H1 (cell line): ENCODE measurements at regions not wholly inside any gene's neighbourhood (a gene's known extent, or its start where the extent isn't known, plus 50 kb on each side); places are given as distances from the start of the nearest gene placed in this dataset.

Experiments used
- CTCF ChIA-PET: fragments of 300-600 bp; sonication (Branson Sonifier 250); formaldehyde crosslinking; loops from one replicate; lab custom pipeline; 2021; ENCODE audit not compliant: partially characterized antibody; lab: Charles Lee
- POLR2A ChIA-PET: fragments of 300-600 bp; sonication (Branson Sonifier 250); formaldehyde crosslinking; loops from one replicate; lab custom pipeline; 2021; ENCODE audit warnings: inconsistent platforms; ENCODE audit not compliant: partially characterized antibody; lab: Charles Lee
- DNase-seq, 2 experiments: peaks; one replicate each; pipeline versions ENCODE4 v3.0.0 to v3.0.0-alpha.2; 2010 to 2022; ENCODE audit warnings: low spot score in 2 of 2, low read depth in 1 of 2, mixed read lengths in 1 of 2
- FAIRE-seq: peaks from 2 replicates; lab custom pipeline; 2011; peaks lifted over from hg19 to GRCh38; lab: Jason Lieb, UNC
- H2AFZ ChIP-seq: 2 replicates; pipeline ENCODE4 v1.8.1; 2012; ENCODE audit warnings: low read length, inconsistent platforms
- H2AK5ac ChIP-seq: 2 replicates; pipeline ENCODE4 v1.6.1; 2013; ENCODE audit warnings: low read depth, low read length
- H2BK120ac ChIP-seq: replicated peaks from 2 replicates; pipeline ENCODE3; 2013; ENCODE audit warnings: low read depth, low read length, inconsistent platforms
- H2BK12ac ChIP-seq: 2 replicates; pipeline ENCODE4 v1.6.1; 2013; ENCODE audit warnings: low read depth, low read length
- H2BK15ac ChIP-seq: 2 replicates; pipeline ENCODE4 v1.6.1; 2013; ENCODE audit warnings: low read length
- H2BK20ac ChIP-seq: 2 replicates; pipeline ENCODE4 v1.6.1; 2013; ENCODE audit warnings: low read length
- H2BK5ac ChIP-seq: 2 replicates; pipeline ENCODE4 v1.6.1; 2013; ENCODE audit warnings: low read depth, low read length
- H3K14ac ChIP-seq: 2 replicates; pipeline ENCODE4 v1.6.1; 2013; ENCODE audit warnings: inconsistent platforms; ENCODE audit not compliant: insufficient read length
- H3K18ac ChIP-seq: 2 replicates; pipeline ENCODE4 v1.6.1; 2013; ENCODE audit warnings: low read length; ENCODE audit errors: extremely low read depth
- H3K23ac ChIP-seq: 2 replicates; pipeline ENCODE4 v1.6.1; 2013; ENCODE audit warnings: inconsistent platforms; ENCODE audit not compliant: insufficient read length
- H3K23me2 ChIP-seq: 2 replicates; pipeline ENCODE4 v1.6.1; 2013; ENCODE audit warnings: low read depth, low read length
- H3K27ac ChIP-seq: 2 replicates; pipeline ENCODE4 v1.6.1; 2011; ENCODE audit warnings: low read depth, low read length, inconsistent platforms
- H3K27me3 ChIP-seq, 4 experiments: replicated peaks in 1 of 4; 1 replicate in 1 of 4; 2 replicates in 3 of 4; pipeline versions ENCODE4 v1.6.1 to v1.8.1; 2011 to 2013; ENCODE audit warnings: low read length in 3 of 4, mild to moderate bottlenecking in 3 of 4, inconsistent platforms in 2 of 4, mixed read lengths in 2 of 4, moderate library complexity in 1 of 4; ENCODE audit not compliant: control insufficient read depth in 3 of 4, insufficient read depth in 3 of 4; ENCODE audit errors: extremely low read depth in 1 of 4
- H3K36me3 ChIP-seq, 4 experiments: 2 replicates each; pipeline versions ENCODE4 v1.6.1 to v1.8.1; 2011 to 2013; ENCODE audit warnings: mild to moderate bottlenecking in 4 of 4, low read length in 3 of 4, moderate library complexity in 2 of 4, control low read depth in 1 of 4, inconsistent platforms in 1 of 4; ENCODE audit not compliant: insufficient read depth in 4 of 4, control insufficient read depth in 2 of 4
- H3K4ac ChIP-seq: replicated peaks from 2 replicates; pipeline ENCODE3; 2013; ENCODE audit warnings: low read length, low read depth, mixed read lengths, inconsistent platforms; ENCODE audit not compliant: insufficient read length
- H3K4me1 ChIP-seq, 4 experiments: replicated peaks in 1 of 4; 1 replicate in 1 of 4; 2 replicates in 3 of 4; pipeline versions ENCODE4 v1.6.1 to v1.8.1; 2011 to 2013; ENCODE audit warnings: low read length in 3 of 4, inconsistent platforms in 2 of 4, mixed read lengths in 1 of 4; ENCODE audit not compliant: insufficient read depth in 4 of 4, control insufficient read depth in 3 of 4
- H3K4me2 ChIP-seq, 2 experiments: 2 replicates each; pipeline versions ENCODE4 v1.6.1 to v1.8.1; 2011 to 2013; ENCODE audit warnings: low read depth in 2 of 2, low read length in 2 of 2, control low read depth in 1 of 2, inconsistent platforms in 1 of 2, mild to moderate bottlenecking in 1 of 2; ENCODE audit not compliant: insufficient read depth in 1 of 2
- H3K4me3 ChIP-seq, 4 experiments: fragments of 200-600, 300-600 bp in 1 of 4; sonication (generic), shearing (Covaris generic), sonication (Bioruptor Twin) in 1 of 4; 2 replicates each; pipeline versions ENCODE4 v1.5.1 to v1.8.1; 2011 to 2016; ENCODE audit warnings: low read length in 4 of 4, low read depth in 3 of 4, control low read depth in 2 of 4, inconsistent platforms in 2 of 4, mild to moderate bottlenecking in 2 of 4, mixed read lengths in 1 of 4, moderate library complexity in 1 of 4; ENCODE audit not compliant: insufficient read depth in 2 of 4; ENCODE audit errors: extremely low read depth in 1 of 4
- H3K56ac ChIP-seq: replicated peaks from 2 replicates; pipeline ENCODE3; 2013; ENCODE audit warnings: low read depth, mild to moderate bottlenecking, mixed read lengths, low read length, inconsistent platforms; ENCODE audit not compliant: insufficient read length
- H3K79me1 ChIP-seq: 2 replicates; pipeline ENCODE4 v1.6.1; 2013; ENCODE audit warnings: low read depth, low read length, control low read depth
- H3K79me2 ChIP-seq, 2 experiments: 2 replicates each; pipeline versions ENCODE4 v1.6.1 to v1.8.1; 2012 to 2013; ENCODE audit warnings: low read length in 2 of 2, mild to moderate bottlenecking in 2 of 2, inconsistent platforms in 1 of 2; ENCODE audit not compliant: insufficient read depth in 2 of 2, control insufficient read depth in 1 of 2
- H3K9ac ChIP-seq, 4 experiments: replicated peaks in 1 of 4; 1 replicate in 1 of 4; 2 replicates in 3 of 4; pipeline versions ENCODE4 v1.6.1 to v1.8.1; 2011 to 2013; ENCODE audit warnings: low read depth in 3 of 4, low read length in 3 of 4, control low read depth in 2 of 4, mild to moderate bottlenecking in 2 of 4, moderate library complexity in 2 of 4, inconsistent platforms in 1 of 4; ENCODE audit errors: extremely low read depth in 1 of 4
- H3K9me3 ChIP-seq, 2 experiments: 2 replicates each; pipeline versions ENCODE4 v1.6.1 to v1.8.1; 2012 to 2013; ENCODE audit warnings: mild to moderate bottlenecking in 2 of 2, moderate library complexity in 2 of 2, control low read depth in 1 of 2, inconsistent platforms in 1 of 2, low read depth in 1 of 2, low read length in 1 of 2, mixed read lengths in 1 of 2; ENCODE audit not compliant: insufficient read depth in 2 of 2
- H4K20me1 ChIP-seq, 2 experiments: replicated peaks in 1 of 2; 2 replicates each; pipeline versions ENCODE3 to v1.8.1; 2011 to 2013; ENCODE audit warnings: inconsistent platforms in 2 of 2, low read length in 2 of 2, mild to moderate bottlenecking in 1 of 2; ENCODE audit not compliant: insufficient read depth in 2 of 2, control insufficient read depth in 1 of 2
- H4K5ac ChIP-seq: 2 replicates; pipeline ENCODE4 v1.6.1; 2013; ENCODE audit warnings: low read length, low read depth, mixed read lengths, inconsistent platforms; ENCODE audit not compliant: insufficient read length
- H4K8ac ChIP-seq: 2 replicates; pipeline ENCODE4 v1.8.0; 2013; ENCODE audit warnings: mild to moderate bottlenecking, moderate library complexity, low read length, inconsistent platforms; ENCODE audit not compliant: insufficient read depth; ENCODE audit errors: extremely low read depth
- H4K91ac ChIP-seq: replicated peaks from 2 replicates; pipeline ENCODE3; 2013; ENCODE audit warnings: low read length, mixed read lengths, inconsistent platforms; ENCODE audit not compliant: insufficient read length
- BCL11A ChIP-seq, 2 experiments: IDR thresholded peaks; one replicate each; pipeline ENCODE4 v1.6.1; 2011; ENCODE audit warnings: low read depth in 2 of 2, low read length in 2 of 2, mild to moderate bottlenecking in 2 of 2
- CEBPB ChIP-seq: IDR thresholded peaks from 2 replicates; pipeline ENCODE4 v1.6.1; 2012; ENCODE audit warnings: low read depth, low read length
- CHD1 ChIP-seq: IDR thresholded peaks from 2 replicates; pipeline ENCODE4 v1.6.1; 2012; ENCODE audit warnings: low read depth, low read length, improper control_type of control experiment
- GTF2F1 ChIP-seq: IDR thresholded peaks from 2 replicates; pipeline ENCODE4 v1.6.1; 2012; ENCODE audit warnings: low read depth, low read length, improper control_type of control experiment, borderline replicate concordance
- HDAC2 ChIP-seq, 2 experiments: fragments of 300-600 bp in 1 of 2; sonication (generic) in 1 of 2; IDR thresholded peaks; 2 replicates each; pipeline ENCODE4 v1.6.1; 2011 to 2012; ENCODE audit warnings: low read depth in 2 of 2, low read length in 2 of 2, mild to moderate bottlenecking in 2 of 2, moderate library complexity in 2 of 2, borderline replicate concordance in 1 of 2, inconsistent platforms in 1 of 2
- JUND ChIP-seq: IDR thresholded peaks from 2 replicates; pipeline ENCODE4 v1.6.1; 2011; ENCODE audit warnings: mild to moderate bottlenecking, improper control_type of control experiment, low read length
- KDM1A ChIP-seq: fragments of 200-600, 300-600 bp; sonication (generic); IDR thresholded peaks from 2 replicates; pipeline ENCODE4 v1.7.1; 2016; ENCODE audit warnings: mild to moderate bottlenecking, low read length, borderline replicate concordance
- MAFK ChIP-seq: IDR thresholded peaks from 2 replicates; pipeline ENCODE4 v1.6.1; 2012; ENCODE audit warnings: low read depth, mild to moderate bottlenecking, improper control_type of control experiment, low read length
- PHF8 ChIP-seq: fragments of 200-600 bp; sonication (generic); conservative IDR thresholded peaks from 2 replicates; pipeline ENCODE4 v1.7.1; 2012; ENCODE audit warnings: low read depth, mild to moderate bottlenecking, inconsistent platforms, low read length, moderate library complexity
- POLR2AphosphoS5 ChIP-seq: IDR thresholded peaks from 2 replicates; pipeline ENCODE4 v1.6.1; 2011; ENCODE audit warnings: low read depth, low read length
- RFX5 ChIP-seq: IDR thresholded peaks from 2 replicates; pipeline ENCODE4 v1.6.1; 2011; ENCODE audit warnings: low read depth, low read length, improper control_type of control experiment, borderline replicate concordance
- SIRT6 ChIP-seq: IDR thresholded peaks from one replicate; pipeline ENCODE4 v1.7.1; 2012; ENCODE audit warnings: low read length, inconsistent platforms
- SUZ12 ChIP-seq: fragments of 200-600 bp; sonication (generic); IDR thresholded peaks from 2 replicates; pipeline ENCODE4 v1.6.1; 2012; ENCODE audit warnings: mild to moderate bottlenecking, inconsistent platforms, low read length, moderate library complexity, mixed read lengths
- WGBS, 2 experiments: shearing (Covaris generic) in 1 of 2; methylation state at CpG; one replicate each; pipeline versions ENCODE4 v1.1.6 to v1.1.7; 2013 to 2015; ENCODE audit warnings: low lambda C conversion rate in 2 of 2, mixed read lengths in 2 of 2, inconsistent platforms in 1 of 2, low coverage in 1 of 2, missing lambda C conversion rate in 1 of 2; ENCODE audit not compliant: insufficient replicate concordance in 2 of 2, insufficient coverage in 1 of 2, insufficient read length in 1 of 2; ENCODE audit errors: extremely low coverage in 1 of 2, missing lambda C conversion rate in 1 of 2; 5-methylcytosine and 5-hydroxymethylcytosine counted together
- TF ChIP-seq, protein P1 (sequence below): IDR thresholded peaks from 2 replicates; pipeline ENCODE4 v1.6.1; 2011; ENCODE audit warnings: low read length, improper control_type of control experiment

DNA sequence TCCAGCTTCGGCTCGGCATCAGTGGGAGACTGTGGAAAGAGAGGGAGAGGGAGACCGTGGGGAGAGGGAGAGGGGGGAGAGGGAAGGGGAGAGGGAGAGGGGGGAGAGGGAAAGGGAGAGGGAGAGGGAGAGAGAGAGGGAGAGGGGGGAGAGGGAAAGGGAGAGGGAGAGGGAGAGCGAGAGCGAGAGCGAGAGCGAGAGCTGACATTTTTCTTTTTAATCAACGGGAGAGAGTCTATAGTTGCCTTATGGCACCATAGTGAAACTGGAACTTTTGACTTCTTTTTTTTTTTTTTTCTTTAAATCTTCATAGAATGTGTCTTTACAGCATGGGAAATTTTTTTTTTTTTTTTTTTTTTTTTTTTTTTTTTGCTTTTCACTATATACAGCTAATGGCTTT, 94.7 kb upstream of the NUDT6 start:
- H3K79me1 ChIP-seq = no peaks in the 10 kb centered on the region
- no peak overlapping the region for H2BK20ac ChIP-seq
- no peak overlapping the region for H2BK15ac ChIP-seq
- no peak overlapping the region for H4K91ac ChIP-seq
- H2BK120ac ChIP-seq = no peak overlapping the region
- no peak overlapping the region for H2BK12ac ChIP-seq
- H3K9me3 ChIP-seq = peaks cover 0 to 8% of the 10 kb centered on the region in 2 experiments; a peak in 2 of 4 replicates
- no peak overlapping the region for H4K5ac ChIP-seq
- no peak overlapping the region for H3K18ac ChIP-seq
- H3K4ac ChIP-seq = no peak overlapping the region
- no peak for TF ChIP-seq SIRT6
- no peak for TF ChIP-seq RFX5
- TF ChIP-seq, protein P1, sequence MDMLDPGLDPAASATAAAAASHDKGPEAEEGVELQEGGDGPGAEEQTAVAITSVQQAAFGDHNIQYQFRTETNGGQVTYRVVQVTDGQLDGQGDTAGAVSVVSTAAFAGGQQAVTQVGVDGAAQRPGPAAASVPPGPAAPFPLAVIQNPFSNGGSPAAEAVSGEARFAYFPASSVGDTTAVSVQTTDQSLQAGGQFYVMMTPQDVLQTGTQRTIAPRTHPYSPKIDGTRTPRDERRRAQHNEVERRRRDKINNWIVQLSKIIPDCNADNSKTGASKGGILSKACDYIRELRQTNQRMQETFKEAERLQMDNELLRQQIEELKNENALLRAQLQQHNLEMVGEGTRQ = no peak
- no peak for TF ChIP-seq MAFK
- TF ChIP-seq POLR2AphosphoS5 = no peak
- no peak for TF ChIP-seq CHD1
- no peak for TF ChIP-seq BCL11A (IDR thresholded peaks at IDR 0.05; ENCODE audit: low read depth in 2 of 2, low read length in 2 of 2)
- TF ChIP-seq KDM1A = no peak
- no peak for TF ChIP-seq GTF2F1
- TF ChIP-seq JUND = no peak
- no peak for TF ChIP-seq SUZ12
- TF ChIP-seq PHF8 = no peak
- TF ChIP-seq HDAC2 (IDR thresholded peaks at IDR 0.05; ENCODE audit: borderline replicate concordance in 1 of 2, low read depth in 2 of 2, low read length in 2 of 2) = no peak
- TF ChIP-seq CEBPB = no peak
- TF ChIP-seq, all 59 proteins: peak for 0
- no peak overlapping the region for H3K9ac ChIP-seq
- no peak overlapping the region for H2AK5ac ChIP-seq
- H3K23ac ChIP-seq = no peak overlapping the region
- no peaks in the 10 kb centered on the region for H3K27me3 ChIP-seq
- H3K23me2 ChIP-seq = no peaks in the 10 kb centered on the region
- H3K79me2 ChIP-seq = no peaks in the 10 kb centered on the region
- H3K4me3 ChIP-seq = no peak overlapping the region
- FAIRE-seq (no peak), DNase-seq (no peak)
- CTCF ChIA-PET = interaction anchor here (0.6 kb wide), 1 partner anchor 463 kb away, joined by 5 read pairs; no protein-coding TSS in a partner anchor
- H3K4me2 ChIP-seq = no peak overlapping the region
- WGBS, 2 experiments = 100% methylated on average over 1 of the region's 8 CpGs; no CpG with 5 or more reads in 1 of the 2 experiments
- no peaks in the 10 kb centered on the region for H3K4me1 ChIP-seq
- H3K14ac ChIP-seq = no peak overlapping the region
- no peak overlapping the region for H3K56ac ChIP-seq
- peaks cover 0 to 10% (median 4%) of the 10 kb centered on the region in 4 experiments; a peak in 2 of 8 replicates for H3K36me3 ChIP-seq
- H4K8ac ChIP-seq = no peak overlapping the region
- H4K20me1 ChIP-seq = no peaks in the 10 kb centered on the region
- no peak overlapping the region for H2AFZ ChIP-seq
- POLR2A ChIA-PET = no interaction called here
- no peak overlapping the region for H3K27ac ChIP-seq
- H2BK5ac ChIP-seq = no peak overlapping the region
